ENCODE measurements at regions not wholly inside any gene's neighbourhood (a gene's known extent, or its start where the extent isn't known, plus 50 kb on each side); places are given as distances from the start of the nearest gene placed in this dataset.

- TF ChIP-seq CTCF (IDR thresholded peaks at IDR 0.05) (no peak), EZH2 (IDR thresholded peaks at IDR 0.05; ENCODE audit: borderline replicate concordance, insufficient read depth, low read depth, low read length, poor library complexity, severe bottlenecking) (no peak)
These were observed 267.8 kb upstream of the SHH start for GRCh38 chr7:156080046-156080445.

Data from B cell (primary cell).